Mesodermal cell (in vitro differentiated cells): ENCODE measurements at regions not wholly inside any gene's neighbourhood (a gene's known extent, or its start where the extent isn't known, plus 50 kb on each side); places are given as distances from the start of the nearest gene placed in this dataset.

Source experiments
- H3K27ac ChIP-seq: 2 replicates; pipeline ENCODE4 v1.7.0; 2013; ENCODE audit warnings: mild to moderate bottlenecking, low read depth, low read length, moderate library complexity; ENCODE audit not compliant: severe bottlenecking
- H3K36me3 ChIP-seq: 2 replicates; pipeline ENCODE4 v1.7.1; 2013; ENCODE audit warnings: mild to moderate bottlenecking, low read length, moderate library complexity; ENCODE audit not compliant: control insufficient read depth, insufficient read depth
- H3K4me1 ChIP-seq: one replicate; pipeline ENCODE4 v1.7.1; 2013; ENCODE audit warnings: mild to moderate bottlenecking, low read length; ENCODE audit not compliant: insufficient read depth, control insufficient read depth, poor library complexity, severe bottlenecking
- H3K4me3 ChIP-seq: 2 replicates; pipeline ENCODE4 v1.7.0; 2013; ENCODE audit warnings: low read length, control low read depth, mild to moderate bottlenecking; ENCODE audit not compliant: insufficient read depth, poor library complexity, severe bottlenecking; ENCODE audit errors: extremely low read depth
- H3K9me3 ChIP-seq: 2 replicates; pipeline ENCODE4 v1.7.1; 2013; ENCODE audit warnings: mild to moderate bottlenecking, low read length, moderate library complexity; ENCODE audit not compliant: control insufficient read depth
- WGBS, 2 experiments: methylation state at CpG; one replicate each; pipeline ENCODE4 v1.1.5; 2013; ENCODE audit warnings: missing lambda C conversion rate in 2 of 2; ENCODE audit not compliant: insufficient coverage in 2 of 2; 5-methylcytosine and 5-hydroxymethylcytosine counted together

- no peak overlapping the region for H3K27ac ChIP-seq
- no peaks in the 10 kb centered on the region for H3K36me3 ChIP-seq
- 85 to 89% methylated on average over 4 of the region's 7 CpGs for WGBS, 2 experiments
- H3K4me3 ChIP-seq: no peak overlapping the region
- H3K4me1 ChIP-seq: no peaks in the 10 kb centered on the region
- no peaks in the 10 kb centered on the region for H3K9me3 ChIP-seq
Observed at GRCh38 chr10:56298941-56299340, 62.1 kb downstream of the ZWINT start.

- Histone ChIP-seq H3K36me3 (no peaks in the 10 kb centered on the region), H3K4me1 (no peaks in the 10 kb centered on the region), H3K4me3 (no peak overlapping the region), H3K9me3 (no peaks in the 10 kb centered on the region), H3K27ac (no peak overlapping the region)
- 100% methylated on average over 1 of the region's 1 CpG; no CpG with 5 or more reads in 1 of the 2 experiments for WGBS, 2 experiments
Observed at GRCh38 chr10:56296618-56297017, 64.4 kb downstream of the ZWINT start.

GRCh38 chr10:56288403-56288802 lies 72.7 kb downstream of the ZWINT start:
- Histone ChIP-seq H3K4me3 (no peak overlapping the region), H3K9me3 (no peaks in the 10 kb centered on the region), H3K36me3 (no peaks in the 10 kb centered on the region), H3K27ac (no peak overlapping the region), H3K4me1 (no peaks in the 10 kb centered on the region)
- no CpG with 5 or more reads among the region's 2 CpGs for WGBS, 2 experiments

- Histone ChIP-seq H3K9me3 (no peaks in the 10 kb centered on the region), H3K27ac (no peak overlapping the region), H3K36me3 (no peaks in the 10 kb centered on the region), H3K4me1 (no peaks in the 10 kb centered on the region), H3K4me3 (no peak overlapping the region)
Observed at GRCh38 chr10:56286096-56286495, 75.0 kb downstream of the ZWINT start.

- Histone ChIP-seq H3K36me3 (no peaks in the 10 kb centered on the region), H3K4me1 (no peaks in the 10 kb centered on the region), H3K27ac (no peak overlapping the region), H3K4me3 (no peak overlapping the region), H3K9me3 (no peaks in the 10 kb centered on the region)
Observed at GRCh38 chr10:56279270-56279669, 81.8 kb downstream of the ZWINT start.

GRCh38 chr10:56269181-56269580 lies 91.9 kb downstream of the ZWINT start:
- WGBS, 2 experiments: no CpG with 5 or more reads among the region's 1 CpG
- Histone ChIP-seq H3K36me3 (no peaks in the 10 kb centered on the region), H3K9me3 (no peaks in the 10 kb centered on the region), H3K4me1 (no peaks in the 10 kb centered on the region), H3K4me3 (no peak overlapping the region), H3K27ac (no peak overlapping the region)

GRCh38 chr10:56266120-56266519 lies 94.9 kb downstream of the ZWINT start:
- Histone ChIP-seq H3K9me3 (no peaks in the 10 kb centered on the region), H3K4me3 (no peak overlapping the region), H3K36me3 (no peaks in the 10 kb centered on the region), H3K4me1 (no peaks in the 10 kb centered on the region), H3K27ac (no peak overlapping the region)
- WGBS, 2 experiments: no CpG with 5 or more reads among the region's 1 CpG

GRCh38 chr10:56258991-56259390 lies 102.1 kb downstream of the ZWINT start:
- Histone ChIP-seq H3K27ac (no peak overlapping the region), H3K36me3 (no peaks in the 10 kb centered on the region), H3K9me3 (no peaks in the 10 kb centered on the region), H3K4me3 (no peak overlapping the region), H3K4me1 (no peaks in the 10 kb centered on the region)

- no CpG with 5 or more reads among the region's 2 CpGs for WGBS, 2 experiments
- H3K9me3 ChIP-seq: no peaks in the 10 kb centered on the region
- no peak overlapping the region for H3K27ac ChIP-seq
- no peaks in the 10 kb centered on the region for H3K4me1 ChIP-seq
- no peak overlapping the region for H3K4me3 ChIP-seq
- no peaks in the 10 kb centered on the region for H3K36me3 ChIP-seq
Observed at GRCh38 chr10:56258378-56258777, 102.7 kb downstream of the ZWINT start.

- H3K4me3 ChIP-seq: no peak overlapping the region
- no peaks in the 10 kb centered on the region for H3K4me1 ChIP-seq
- WGBS, 2 experiments: 92 to 93% methylated on average over 7 to 8 of the region's 8 CpGs
- no peaks in the 10 kb centered on the region for H3K36me3 ChIP-seq
- no peak overlapping the region for H3K27ac ChIP-seq
- H3K9me3 ChIP-seq: no peaks in the 10 kb centered on the region
Observed at GRCh38 chr10:56255298-56255697, 105.8 kb downstream of the ZWINT start.

GRCh38 chr10:56240471-56240870 lies 120.6 kb downstream of the ZWINT start:
- no peaks in the 10 kb centered on the region for H3K36me3 ChIP-seq
- 91 to 93% methylated on average over 4 of the region's 5 CpGs for WGBS, 2 experiments
- no peak overlapping the region for H3K4me3 ChIP-seq
- H3K4me1 ChIP-seq: no peaks in the 10 kb centered on the region
- no peak overlapping the region for H3K27ac ChIP-seq
- no peaks in the 10 kb centered on the region for H3K9me3 ChIP-seq

GRCh38 chr10:56231436-56231835 lies 129.6 kb downstream of the ZWINT start:
- Histone ChIP-seq H3K36me3 (no peaks in the 10 kb centered on the region), H3K9me3 (no peaks in the 10 kb centered on the region), H3K4me3 (no peak overlapping the region), H3K27ac (no peak overlapping the region), H3K4me1 (no peaks in the 10 kb centered on the region)
- WGBS, 2 experiments: 64% methylated on average over 5 of the region's 5 CpGs; no CpG with 5 or more reads in 1 of the 2 experiments
